Astrocyte of the hippocampus (primary cell): ENCODE measurements at regions not wholly inside any gene's neighbourhood (a gene's known extent, or its start where the extent isn't known, plus 50 kb on each side); places are given as distances from the start of the nearest gene placed in this dataset.

ENCODE experiments used
- DNase-seq: peaks from one replicate; pipeline ENCODE4 v3.0.0; 2011; ENCODE audit warnings: low read depth, low spot score

- DNase-seq: peak; percentile 54
These were observed 70.6 kb upstream of the KLF12 start for GRCh38 chr13:74204602-74205312.

DNA sequence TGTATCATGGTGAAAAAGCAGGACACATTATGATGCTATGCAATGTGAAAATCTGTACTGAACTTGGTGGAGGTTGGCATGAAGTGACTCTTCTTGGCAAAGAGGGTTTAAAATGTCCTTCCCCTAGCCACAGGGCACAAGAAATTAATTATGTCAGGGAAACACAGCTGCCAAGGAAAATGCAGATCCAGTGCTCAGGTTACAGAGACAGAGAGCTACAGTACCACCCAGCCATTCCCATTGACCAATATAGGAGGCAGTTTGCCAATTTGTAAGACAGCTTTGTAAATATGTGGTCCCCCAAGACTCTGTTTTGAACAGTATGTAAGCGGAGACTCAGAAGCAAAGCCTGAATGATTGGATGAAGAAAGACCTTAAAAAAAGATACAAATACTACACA lies 69.4 kb upstream of the KLF12 start:
- DNase-seq: peak; percentile 69

DNA sequence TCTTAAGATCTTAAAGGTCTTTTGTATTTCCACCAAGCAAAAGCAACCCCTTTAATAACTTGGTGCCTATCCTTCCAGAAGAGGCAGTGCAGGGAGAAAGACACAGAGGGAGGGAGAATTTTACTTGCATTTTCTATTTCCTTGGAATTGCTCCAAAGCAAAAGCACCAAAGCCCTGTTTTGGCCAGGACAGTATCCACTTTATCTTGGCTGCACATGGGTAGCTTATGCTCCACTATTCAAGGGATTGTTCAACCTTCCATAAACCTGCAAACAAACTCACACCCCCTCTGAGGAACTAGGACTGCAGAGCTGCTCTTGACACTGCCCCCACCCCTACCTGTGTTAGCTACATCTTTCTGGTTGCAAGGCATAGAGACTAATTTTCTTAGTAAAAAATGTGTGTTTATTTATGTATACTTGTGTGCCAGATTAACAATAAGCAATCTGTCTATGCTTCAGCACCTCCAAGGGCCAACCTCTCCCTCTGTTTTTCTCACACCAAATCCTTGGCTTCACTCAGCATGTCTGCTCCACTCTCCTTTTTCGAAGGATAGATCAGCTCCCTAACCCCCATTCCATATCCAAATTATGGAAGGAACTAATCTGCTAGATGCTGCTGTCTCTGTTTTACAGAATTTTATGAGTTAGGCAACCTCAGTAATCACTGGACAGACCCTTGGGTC lies 68.1 kb upstream of the KLF12 start:
- DNase-seq: peak; percentile 42

DNA sequence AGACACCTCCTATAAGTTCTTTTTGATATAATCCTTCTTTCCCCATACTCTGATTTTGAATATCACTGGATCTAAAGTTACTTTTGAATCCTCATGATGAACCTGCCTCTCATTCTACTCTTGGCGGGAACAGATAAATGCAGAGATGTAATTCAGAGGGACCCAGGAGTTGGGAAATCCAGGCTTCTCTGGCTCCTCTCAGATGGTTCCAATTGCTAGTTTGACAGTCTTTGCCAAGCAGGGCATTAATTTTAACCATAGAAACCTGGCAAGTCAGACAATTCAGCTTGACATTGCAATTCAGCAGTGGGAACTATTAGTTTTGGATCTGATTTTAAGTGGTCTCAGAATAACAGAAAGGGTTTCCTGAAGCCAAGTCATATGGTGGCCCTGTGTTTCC lies 67.3 kb upstream of the KLF12 start:
- DNase-seq: no peak

DNA sequence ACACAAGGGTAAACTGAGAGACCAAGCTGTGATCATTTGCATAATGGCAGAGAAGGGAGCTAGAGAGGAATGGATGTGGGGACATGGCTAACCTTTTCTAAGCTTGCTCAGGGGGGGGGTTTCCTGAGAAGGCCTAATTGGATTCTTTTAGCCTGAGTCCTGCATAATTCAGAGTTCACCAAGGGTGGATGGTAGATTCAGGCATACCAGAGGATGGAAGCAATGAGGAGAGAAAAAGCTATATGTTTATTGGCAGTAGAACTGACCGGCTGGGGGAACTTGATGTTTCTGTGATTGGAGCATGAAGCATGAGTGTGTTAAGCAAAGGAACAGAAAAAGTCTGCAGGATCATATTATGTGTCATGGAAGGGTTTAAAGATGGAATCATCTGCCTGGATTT lies 65.9 kb upstream of the KLF12 start:
- DNase-seq: peak; percentile 56

DNA sequence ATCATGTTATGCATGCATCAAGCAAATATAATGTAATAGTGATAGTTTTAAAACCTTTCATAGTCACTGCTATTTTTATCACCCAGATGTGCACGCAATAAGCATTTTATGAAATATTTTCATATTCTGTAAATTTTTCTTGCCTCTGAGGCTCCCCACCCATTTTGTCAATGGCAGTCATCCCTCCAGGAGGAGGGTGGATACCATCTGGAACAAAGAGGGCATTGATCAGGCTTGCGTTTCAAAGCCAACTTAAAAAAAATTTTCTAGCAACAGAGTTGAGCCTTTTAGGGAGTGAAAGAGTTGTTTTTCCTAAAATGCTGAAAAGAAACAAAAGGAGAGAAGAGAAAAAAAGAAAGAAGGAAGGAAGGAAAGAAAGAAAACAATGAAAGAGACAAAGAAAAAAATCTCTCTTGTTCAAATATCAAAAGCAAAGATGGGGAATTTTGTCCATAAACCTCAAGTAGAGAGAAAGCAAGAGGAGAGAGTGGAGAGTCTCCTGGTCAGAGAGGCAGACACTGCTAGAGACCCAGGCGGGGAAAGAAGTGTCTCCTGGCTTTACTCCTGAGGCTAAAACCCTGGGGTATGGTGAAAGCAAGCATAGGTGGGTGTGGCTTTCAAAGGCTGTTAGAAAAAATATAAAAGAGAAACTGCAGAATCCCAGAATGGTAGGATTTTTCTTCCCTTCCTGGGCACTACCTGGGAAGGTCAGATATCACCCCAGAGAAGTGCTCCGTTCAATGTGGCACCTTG lies 63.6 kb upstream of the KLF12 start:
- no peak for DNase-seq

DNA sequence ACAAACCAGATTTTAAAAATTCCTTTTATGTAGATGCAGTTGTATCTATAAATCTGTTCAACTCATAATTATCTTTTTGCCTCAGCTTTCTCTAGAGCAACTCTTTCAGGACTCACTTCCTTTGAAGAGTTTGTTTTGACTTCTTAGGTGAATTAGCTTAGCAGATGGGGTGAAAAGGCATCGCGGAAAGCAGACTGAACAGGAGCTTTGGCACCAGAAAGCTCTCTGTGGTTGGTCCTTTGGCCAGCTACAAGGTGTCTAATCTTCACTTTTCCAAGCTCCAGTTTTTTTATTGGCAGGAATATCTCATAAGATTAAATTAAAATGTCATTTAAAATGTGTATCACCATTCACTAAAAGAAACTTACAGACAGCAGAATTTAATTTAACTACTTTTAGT lies 60.6 kb upstream of the KLF12 start:
- DNase-seq: peak; percentile 26

DNA sequence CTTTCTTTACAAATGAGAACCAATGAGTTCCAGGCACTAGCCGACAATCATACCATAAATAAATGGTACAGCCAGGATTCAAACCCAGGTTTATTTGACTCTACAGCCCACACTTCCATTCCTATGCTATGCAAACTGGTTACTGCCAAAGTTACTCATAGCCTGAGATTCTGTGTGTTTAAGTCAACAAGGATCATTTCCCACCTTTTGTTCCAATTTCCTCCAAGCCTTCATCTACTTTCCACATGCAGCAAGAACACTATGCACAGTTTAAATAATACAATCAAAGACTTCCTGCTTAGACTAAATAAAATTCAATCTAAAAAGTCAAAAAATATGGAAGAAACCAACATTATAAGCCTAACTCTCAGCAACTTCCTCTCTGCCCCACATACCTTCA lies 59.2 kb upstream of the KLF12 start:
- no peak for DNase-seq

DNA sequence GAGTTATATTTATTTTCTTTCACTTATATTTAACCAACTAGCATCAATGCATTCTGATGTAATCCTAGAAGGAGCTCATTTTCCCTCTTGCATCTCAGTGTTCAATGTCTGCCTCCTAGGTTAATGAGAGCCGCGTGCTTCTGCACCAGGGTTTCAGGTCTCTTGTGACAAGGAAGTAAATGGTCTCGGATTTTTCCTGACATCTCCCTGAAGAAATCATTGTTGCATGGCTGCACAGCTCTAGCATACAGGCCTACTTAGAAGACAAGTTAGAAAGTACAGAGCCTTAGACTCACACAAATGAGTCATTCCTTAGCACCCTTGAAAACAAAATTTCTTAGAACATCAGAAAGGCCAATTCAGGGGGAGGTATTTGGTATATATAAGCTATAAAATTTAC lies 57.2 kb upstream of the KLF12 start:
- DNase-seq: peak; percentile 66

DNA sequence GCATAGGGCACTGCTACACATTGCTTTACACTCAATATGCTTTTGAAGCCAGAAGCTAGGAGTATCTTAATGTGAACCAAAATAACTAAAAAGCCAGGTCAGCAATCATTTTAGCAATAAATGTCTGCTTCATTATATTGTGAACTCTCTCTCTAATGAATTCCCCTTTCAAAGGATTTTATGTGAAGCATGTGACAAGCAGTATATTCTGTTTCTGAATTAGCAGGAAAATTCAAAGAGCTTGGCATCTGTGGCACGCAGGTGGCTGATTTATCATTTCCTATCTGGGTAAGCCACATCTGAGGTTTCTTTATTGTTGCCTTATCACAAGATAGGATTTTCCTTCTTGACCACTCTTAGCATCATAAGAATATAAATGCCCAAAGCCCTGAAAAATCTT lies 56.8 kb upstream of the KLF12 start:
- DNase-seq: peak; percentile 19

- peak; percentile 42 for DNase-seq
These were observed 53.4 kb upstream of the KLF12 start for GRCh38 chr13:74187564-74187963.

GRCh38 chr13:74184283-74184682 lies 50.1 kb upstream of the KLF12 start:
- DNase-seq: no peak
